GM23248 (cell line): ENCODE measurements at regions not wholly inside any gene's neighbourhood (a gene's known extent, or its start where the extent isn't known, plus 50 kb on each side); places are given as distances from the start of the nearest gene placed in this dataset. TPM values are rescaled to one million over a fixed set of nuclear protein-coding genes. Genes with fewer than 3 reads are reported as not detected.
"Not testable (repeated sequence)": the region's sequence is repeated elsewhere in the genome, so short reads cannot be mapped to it uniquely, and the experiment has no call there.

Experiments
- DNase-seq: peaks from one replicate; pipeline ENCODE4 v3.0.0-alpha.2; 2015
- H2AFZ ChIP-seq: fragments of 200-600 bp; sonication (generic); 2 replicates; pipeline ENCODE4 v1.6.1; 2016; ENCODE audit warnings: antibody characterized with exemption
- H3F3A ChIP-seq: fragments of 200-600 bp; sonication (generic); 2 replicates; pipeline ENCODE4 v1.6.1; 2016; ENCODE audit warnings: mild to moderate bottlenecking, antibody characterized with exemption, mixed run types; ENCODE audit not compliant: insufficient read depth
- H3K27ac ChIP-seq: fragments of 200-600 bp; sonication (generic); 2 replicates; pipeline ENCODE4 v1.5.1; 2016; ENCODE audit warnings: mild to moderate bottlenecking
- H3K27me3 ChIP-seq: fragments of 200-600 bp; sonication (generic); replicated peaks from 2 replicates; pipeline ENCODE4 v1.6.1; 2016; ENCODE audit warnings: mild to moderate bottlenecking; ENCODE audit not compliant: insufficient read depth
- H3K36me3 ChIP-seq: fragments of 200-600 bp; sonication (generic); 2 replicates; pipeline ENCODE4 v1.6.1; 2016; ENCODE audit warnings: low read depth, mild to moderate bottlenecking
- H3K4me1 ChIP-seq: fragments of 200-600 bp; sonication (generic); 2 replicates; pipeline ENCODE4 v1.6.1; 2016; ENCODE audit warnings: mild to moderate bottlenecking; ENCODE audit not compliant: insufficient read depth
- H3K4me2 ChIP-seq: fragments of 200-600 bp; sonication (generic); one replicate; pipeline ENCODE4 v1.6.1; 2016; ENCODE audit warnings: mild to moderate bottlenecking; ENCODE audit not compliant: unreplicated experiment
- H3K4me3 ChIP-seq: fragments of 200-600 bp; sonication (generic); 2 replicates; pipeline ENCODE4 v1.5.1; 2016; ENCODE audit warnings: mild to moderate bottlenecking
- H3K79me2 ChIP-seq: fragments of 200-600 bp; sonication (generic); 2 replicates; pipeline ENCODE4 v1.6.1; 2016; ENCODE audit warnings: mild to moderate bottlenecking; ENCODE audit not compliant: insufficient read depth
- H3K9ac ChIP-seq: fragments of 200-600 bp; sonication (generic); 2 replicates; pipeline ENCODE4 v1.6.1; 2016; ENCODE audit warnings: mild to moderate bottlenecking
- H3K9me2 ChIP-seq: fragments of 200-600 bp; sonication (generic); 2 replicates; pipeline ENCODE4 v1.6.1; 2016; ENCODE audit warnings: mixed run types, mild to moderate bottlenecking, moderate library complexity; ENCODE audit not compliant: insufficient read depth
- H3K9me3 ChIP-seq: fragments of 200-600 bp; sonication (generic); one replicate; pipeline ENCODE4 v1.6.1; 2017; ENCODE audit warnings: low read depth
- H4K20me1 ChIP-seq: fragments of 200-600 bp; sonication (generic); 2 replicates; pipeline ENCODE4 v1.6.0; 2016; ENCODE audit not compliant: insufficient read depth
- EZH2 ChIP-seq: fragments of 200-600 bp; sonication (generic); IDR thresholded peaks from 2 replicates; pipeline ENCODE4 v1.6.1; 2018; ENCODE audit warnings: antibody characterized with exemption, mild to moderate bottlenecking; ENCODE audit not compliant: insufficient read depth, poor library complexity, severe bottlenecking
- EZH2phosphoT487 ChIP-seq: fragments of 200-600 bp; sonication (generic); IDR thresholded peaks from 2 replicates; pipeline ENCODE4 v1.6.1; 2018; ENCODE audit warnings: antibody characterized with exemption, moderate library complexity, mild to moderate bottlenecking, low read depth; ENCODE audit not compliant: insufficient read depth
- WGBS, 2 experiments: methylation state at CpG; one replicate each; pipeline ENCODE4 v1.1.6; 2015 to 2017; ENCODE audit warnings: low lambda C conversion rate in 2 of 2, low coverage in 1 of 2; ENCODE audit errors: missing lambda C conversion rate in 2 of 2; 5-methylcytosine and 5-hydroxymethylcytosine counted together
- in situ Hi-C: fragments of 300-500 bp; cut with MboI; formaldehyde crosslinking; loops from 2 replicates; pipeline ENCODE4 v1.15.0; 2020
- small RNA-seq: library from RNA; depleted of rRNA; stranded (forward); fragments of <200 nt; gene quantifications from one replicate; pipeline ENCODE3, GENCODE V24; 2014; ENCODE audit warnings: low read depth, low replicate concordance

GRCh38 chr10:33009244-33010131, 51.5 kb upstream of the ITGB1 start:
- whole genome bisulfite sequencing, 2 experiments = 71 to 72% methylated on average over 5 of the region's 5 CpGs

GRCh38 chr10:33008499-33009243, 50.6 kb upstream of the ITGB1 start:
- DNase-seq = peak; percentile 89
- peak overlapping the region; percentile 57 for H3K9ac ChIP-seq
- 0 out of 2 replicates have a peak overlapping the region, but pooled peaks have one; percentile 21 for H2AFZ ChIP-seq
- peaks cover 23% of the 10 kb centered on the region for H3K79me2 ChIP-seq
- peak overlapping the region; percentile 71 for H3K27ac ChIP-seq
- peak overlapping the region; percentile 63 for H3K4me2 ChIP-seq
- TF ChIP-seq EZH2 = no peak
- WGBS, 2 experiments = 15 to 16% methylated on average over 9 of the region's 9 CpGs
- H3K27me3 ChIP-seq = no peaks in the 10 kb centered on the region
- H4K20me1 ChIP-seq = no peaks in the 10 kb centered on the region
- in situ Hi-C loops = loop anchor here (5.0 kb wide), 1 partner anchor 211 kb away; no protein-coding TSS in a partner anchor
- H3K9me3 ChIP-seq = no peaks in the 10 kb centered on the region
- H3K9me2 ChIP-seq = no peaks in the 10 kb centered on the region
- peak overlapping the region; percentile 27 for H3K4me3 ChIP-seq
- H3K4me1 ChIP-seq = peaks cover 57% of the 10 kb centered on the region
- H3F3A ChIP-seq = peaks cover 63% of the 10 kb centered on the region
- H3K36me3 ChIP-seq = no peaks in the 10 kb centered on the region

More at GRCh38 chr10:33009244-33010131, 51.5 kb upstream of the ITGB1 start:
- in situ Hi-C loops = loop anchor here (5.0 kb wide), 1 partner anchor 212 kb away; no protein-coding TSS in a partner anchor
- Histone ChIP-seq H3F3A (peaks cover 56% of the 10 kb centered on the region), H3K9me2 (no peaks in the 10 kb centered on the region), H3K27me3 (no peaks in the 10 kb centered on the region), H3K9ac (peak overlapping the region; percentile 57), H2AFZ (no peak overlapping the region), H3K4me2 (peak overlapping the region; percentile 45), H3K4me1 (peaks cover 48% of the 10 kb centered on the region), H3K36me3 (no peaks in the 10 kb centered on the region), H3K27ac (peak overlapping the region; percentile 71), H3K79me2 (peaks cover 17% of the 10 kb centered on the region), H3K9me3 (no peaks in the 10 kb centered on the region), H4K20me1 (no peaks in the 10 kb centered on the region), H3K4me3 (peak overlapping the region; percentile 27; the same call in 1 of the 2 replicates)
- DNase-seq = no peak
- TF ChIP-seq EZH2 (no peak), EZH2phosphoT487 (no peak)

DNA sequence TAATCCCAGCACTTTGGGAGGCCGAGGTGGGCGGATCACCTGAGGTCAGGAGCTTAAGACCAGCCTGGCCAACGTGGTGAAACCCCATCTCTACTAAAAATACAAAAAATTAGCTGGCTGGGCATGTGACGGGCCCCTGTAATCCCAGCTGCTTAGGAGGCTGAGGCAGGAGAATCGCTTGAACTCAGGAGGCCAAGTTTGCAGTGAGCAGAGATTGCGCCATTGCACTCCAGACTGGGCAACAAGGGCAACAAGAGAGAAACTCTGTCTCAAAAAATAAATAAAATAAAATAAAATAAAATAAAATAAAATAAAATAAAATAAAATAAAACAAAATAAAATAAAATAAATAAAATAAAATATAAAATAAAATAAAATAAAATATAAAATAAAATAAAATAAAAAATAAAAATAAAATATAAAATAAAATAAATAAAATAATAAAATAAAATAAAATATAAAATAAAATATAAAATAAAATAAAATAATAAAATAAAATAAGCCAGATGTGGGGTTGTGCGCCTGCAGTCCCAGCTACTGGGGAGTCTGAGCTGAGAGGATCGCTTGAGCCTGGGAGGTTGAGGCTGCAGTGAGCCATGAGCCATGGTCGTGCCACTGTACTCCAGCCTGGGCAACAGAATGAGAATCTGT, 49.8 kb upstream of the ITGB1 start:
- H3K9me3 ChIP-seq, DNase-seq, H3K4me2 ChIP-seq, H3K36me3 ChIP-seq, H4K20me1 ChIP-seq, H3K27ac ChIP-seq, H3K4me3 ChIP-seq, H2AFZ ChIP-seq, H3K9me2 ChIP-seq, H3K27me3 ChIP-seq: not testable (repeated sequence)
- H3K4me1 ChIP-seq = peaks cover 61% of the 10 kb centered on the region
- H3K79me2 ChIP-seq = peaks cover 31% of the 10 kb centered on the region
- in situ Hi-C loops = loop anchor here (5.0 kb wide), 1 partner anchor 211 kb away; no protein-coding TSS in a partner anchor
- peaks cover 64% of the 10 kb centered on the region for H3F3A ChIP-seq
- WGBS, 2 experiments = 83 to 85% methylated on average over 8 to 9 of the region's 9 CpGs
- H3K9ac ChIP-seq = peak overlapping the region; percentile 57; the same call in 1 of the 2 replicates

Small RNA genes lying in the stretch of these regions (small RNA-seq; reads per million reads assigned to genes)
- gene AL365203.1 (not detected), gene MTND4LP11 (not detected), gene RN7SL847P (not detected)
